GM12891 (cell line): ENCODE measurements at regions not wholly inside any gene's neighbourhood (a gene's known extent, or its start where the extent isn't known, plus 50 kb on each side); places are given as distances from the start of the nearest gene placed in this dataset.

Source experiments
- PAX5 ChIP-seq: IDR thresholded peaks from 2 replicates; pipeline ENCODE4 v1.6.1; 2011; ENCODE audit warnings: low read length, moderate library complexity, mild to moderate bottlenecking; ENCODE audit not compliant: insufficient read depth, severe bottlenecking
- POLR2A ChIP-seq: IDR thresholded peaks from 2 replicates; pipeline ENCODE4 v1.6.1; 2011; ENCODE audit warnings: low read depth, low read length, control low read depth
- POLR2AphosphoS5 ChIP-seq: IDR thresholded peaks from 2 replicates; pipeline ENCODE4 v1.6.1; 2011; ENCODE audit warnings: low read depth, low read length, control low read depth

DNA sequence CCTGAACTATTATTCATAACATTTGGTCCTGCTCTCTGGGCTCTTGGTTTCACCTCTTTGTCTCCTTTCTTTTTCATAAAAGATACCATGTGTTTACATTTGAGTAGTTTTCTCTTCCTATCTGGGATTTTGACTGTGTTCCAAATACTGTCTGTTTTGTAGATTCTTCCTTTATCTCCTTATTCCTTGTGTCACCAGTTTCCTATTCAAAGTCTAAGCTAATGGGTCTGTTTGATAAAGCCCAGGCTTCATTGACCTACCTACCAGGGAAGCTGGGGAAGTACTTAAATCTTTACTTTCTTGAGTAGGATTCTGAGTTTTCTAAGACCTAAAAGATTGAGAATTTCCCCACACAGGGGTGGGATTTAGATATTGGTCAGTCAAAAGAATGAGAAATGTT, 409.5 kb downstream of the RAPGEF2 start:
- no peak for TF ChIP-seq POLR2AphosphoS5
- no peak for TF ChIP-seq POLR2A
- TF ChIP-seq PAX5: no peak
